Activated T-helper 9 cell treated with anti-CD3 and anti-CD28 coated beads, Interleukin-2, amount 50 U/mL, for 16 hours (primary cell): ENCODE measurements at regions not wholly inside any gene's neighbourhood (a gene's known extent, or its start where the extent isn't known, plus 50 kb on each side); places are given as distances from the start of the nearest gene placed in this dataset.
"Not testable (repeated sequence)": the region's sequence is repeated elsewhere in the genome, so short reads cannot be mapped to it uniquely, and the experiment has no call there.

ENCODE experiments used
- DNase-seq: peaks from one replicate; pipeline ENCODE4 v3.0.0-alpha.2; 2020; ENCODE audit warnings: low read depth

DNA sequence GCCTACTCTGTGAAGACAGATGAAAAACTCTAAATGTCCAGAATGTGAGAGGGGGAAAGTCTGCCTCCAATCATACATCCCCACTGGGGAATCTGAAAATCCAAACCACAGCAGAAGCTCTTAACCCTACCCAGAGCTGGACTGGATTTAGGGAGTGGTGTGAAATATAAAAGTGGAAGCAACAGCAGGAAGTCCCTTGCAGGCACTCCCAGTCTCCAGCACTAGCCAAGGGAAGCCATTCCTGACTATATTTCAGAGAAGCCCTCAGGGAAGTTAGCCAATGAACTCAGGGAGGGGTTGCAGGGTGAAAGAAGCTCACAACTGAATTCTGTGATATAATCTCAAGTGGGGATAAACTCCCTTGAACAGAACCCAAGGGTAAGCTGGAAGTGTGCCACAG is 51.5 kb downstream of the CRPPA start:
- DNase-seq = no peak

GRCh38 chr7:16369309-16369708 is 52.0 kb downstream of the CRPPA start:
- DNase-seq = not testable (repeated sequence)

DNA sequence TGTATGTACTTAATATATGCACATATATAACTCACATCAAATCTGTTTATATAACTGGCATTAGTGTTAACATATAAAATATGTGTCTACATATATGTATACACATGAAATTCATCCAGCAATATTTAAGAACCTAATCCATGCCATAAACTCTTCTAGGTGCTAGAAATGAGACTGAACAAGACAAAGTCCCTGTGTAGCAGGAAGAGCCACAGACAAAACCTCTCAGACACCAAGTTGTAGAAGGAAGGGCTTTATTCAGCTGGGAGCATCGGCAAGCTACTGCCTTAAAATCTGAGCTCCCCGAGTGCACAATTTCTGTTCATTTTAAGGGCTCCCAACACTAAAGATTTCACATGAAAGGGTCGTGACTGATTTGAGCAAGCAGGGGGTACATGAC is 52.5 kb downstream of the CRPPA start:
- DNase-seq = no peak

DNA sequence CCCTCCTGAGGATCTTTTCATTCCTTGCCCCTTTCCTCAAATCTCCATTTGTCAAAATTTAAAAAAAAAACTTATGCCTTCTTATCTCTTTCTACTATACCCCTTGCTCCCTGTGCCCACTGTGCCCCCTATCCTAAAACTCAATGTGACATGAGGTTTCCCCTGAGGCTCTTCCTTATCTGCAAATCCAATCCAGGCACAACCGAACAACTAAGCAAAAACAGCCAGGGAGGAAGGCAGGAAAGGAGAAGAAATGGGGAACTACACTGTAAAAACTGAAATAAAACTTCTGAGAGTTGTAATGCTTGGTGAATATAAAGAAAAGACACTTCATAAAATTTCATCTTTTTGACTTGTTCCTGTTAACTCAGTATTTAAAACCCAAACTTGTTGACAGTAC is 54.2 kb downstream of the CRPPA start:
- no peak for DNase-seq

DNA sequence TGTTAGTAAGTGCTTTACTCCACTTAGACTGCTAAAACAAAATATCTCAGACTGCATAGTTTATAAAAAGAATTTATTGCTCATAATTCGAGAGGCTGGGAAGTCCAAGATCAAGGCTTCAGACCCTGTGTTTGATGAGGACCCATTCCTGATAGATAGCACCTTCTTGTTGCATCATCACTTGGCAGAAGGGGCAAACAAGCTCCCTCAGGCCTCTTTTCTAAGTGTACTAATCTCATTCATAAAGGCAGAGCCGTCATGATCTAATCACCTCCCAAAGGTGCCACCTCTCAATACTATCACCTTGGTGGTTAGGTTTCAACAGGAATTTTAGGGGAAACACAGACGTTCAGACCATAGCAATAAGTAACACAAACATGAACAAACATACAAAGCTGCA is 55.4 kb downstream of the CRPPA start:
- no peak for DNase-seq

GRCh38 chr7:16365177-16365576 is 56.2 kb downstream of the CRPPA start:
- no peak for DNase-seq

DNA sequence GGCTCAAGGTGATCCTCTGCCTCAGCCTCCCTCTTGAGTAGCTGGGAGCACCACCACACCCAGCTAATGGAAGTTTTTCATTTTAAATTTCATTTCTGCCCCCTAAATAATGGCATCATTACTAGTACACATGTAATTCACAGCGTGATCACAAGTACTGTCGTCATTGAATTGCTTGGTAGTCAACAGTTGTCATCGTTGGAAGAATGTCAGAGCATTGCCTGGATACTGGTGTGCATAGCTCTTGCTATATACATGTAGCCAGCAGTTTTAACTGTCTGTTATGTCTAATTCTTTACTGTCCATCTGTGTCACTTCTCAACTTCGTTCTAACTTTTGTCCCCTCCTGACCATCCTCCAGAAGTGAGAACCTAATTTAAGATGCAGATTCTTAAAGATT is 62.1 kb downstream of the CRPPA start:
- no peak for DNase-seq

DNA sequence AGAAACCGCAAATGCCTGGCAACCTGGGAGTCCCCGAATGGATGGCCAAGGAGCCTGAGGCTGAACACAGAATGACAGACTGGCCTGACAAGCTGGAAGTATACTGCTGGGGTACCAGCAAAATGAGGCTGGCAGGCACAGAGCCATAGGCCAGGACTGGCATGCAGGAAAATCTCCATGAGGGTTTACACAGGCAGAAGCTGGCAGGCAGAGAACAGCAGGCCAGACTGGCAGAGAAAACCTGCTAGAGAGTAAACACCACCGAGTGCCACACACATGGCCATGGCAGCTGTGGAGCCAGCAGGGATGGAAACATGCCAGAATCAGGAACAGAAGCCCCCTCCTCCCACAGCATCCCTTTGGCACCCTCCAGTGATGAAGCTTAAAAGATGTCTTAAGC is 63.4 kb downstream of the CRPPA start:
- DNase-seq = no peak

DNA sequence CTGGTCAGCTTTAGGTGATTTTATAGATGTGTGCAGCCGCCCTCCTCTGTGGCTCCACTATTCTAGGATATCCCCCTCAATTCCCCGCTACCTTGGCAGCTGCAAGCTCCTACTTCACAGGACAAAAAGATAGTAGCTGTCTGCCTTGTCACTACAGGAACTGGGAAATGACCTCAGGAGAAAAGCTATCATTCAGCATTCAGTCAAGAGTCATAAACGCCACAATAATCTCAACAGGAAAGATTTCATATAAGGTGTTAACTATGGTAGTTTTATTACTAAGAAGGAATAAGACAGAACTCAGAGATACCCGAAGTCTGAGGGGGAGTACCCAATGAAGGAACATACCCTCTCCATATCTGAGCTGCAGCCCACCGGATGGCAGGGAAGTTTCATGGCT is 63.9 kb downstream of the CRPPA start:
- no peak for DNase-seq

GRCh38 chr7:16356301-16356958 is 64.9 kb downstream of the CRPPA start:
- DNase-seq = no peak

DNA sequence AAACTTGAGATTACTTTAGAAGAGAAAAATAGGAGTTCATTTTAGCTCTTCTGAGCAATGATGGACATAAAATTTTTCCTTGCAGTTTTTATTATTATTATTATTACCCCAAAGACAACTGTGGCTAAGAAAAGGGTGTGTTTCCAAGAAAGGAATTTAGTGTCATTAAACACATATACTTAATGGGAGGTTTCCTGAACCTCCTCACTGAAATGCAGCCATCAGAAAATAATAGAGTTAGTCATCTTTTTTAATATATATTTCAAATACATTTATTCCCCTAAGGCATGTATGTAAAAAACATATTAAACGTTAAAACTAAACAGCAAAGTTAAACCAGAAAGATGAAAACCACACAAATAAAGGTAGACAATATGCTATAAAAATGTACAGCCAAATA is 66.8 kb downstream of the CRPPA start:
- DNase-seq = no peak

DNA sequence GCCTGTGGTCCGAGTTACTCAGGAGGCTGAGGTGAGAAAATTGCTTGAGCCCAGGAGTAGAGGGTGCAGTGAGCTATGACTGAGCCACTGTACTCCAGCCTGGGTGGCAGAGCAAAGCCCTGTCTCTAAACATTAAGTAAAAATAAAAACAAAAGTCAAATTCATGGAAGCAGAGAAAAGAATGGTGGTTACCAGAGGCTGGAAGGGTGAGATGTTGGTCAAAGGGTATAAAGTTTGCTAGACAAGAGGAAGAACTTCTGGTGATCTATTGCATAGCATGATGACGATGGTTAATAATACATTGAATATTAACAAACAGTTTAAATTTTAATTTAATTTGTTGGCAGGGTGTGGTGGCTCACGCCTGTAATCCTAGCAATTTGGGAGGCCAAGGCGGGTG is 68.1 kb downstream of the CRPPA start:
- DNase-seq = no peak

GRCh38 chr7:16350634-16351033 is 70.7 kb downstream of the CRPPA start:
- no peak for DNase-seq

- no peak for DNase-seq
Measured at GRCh38 chr7:16348251-16348650, 73.1 kb downstream of the CRPPA start.

DNA sequence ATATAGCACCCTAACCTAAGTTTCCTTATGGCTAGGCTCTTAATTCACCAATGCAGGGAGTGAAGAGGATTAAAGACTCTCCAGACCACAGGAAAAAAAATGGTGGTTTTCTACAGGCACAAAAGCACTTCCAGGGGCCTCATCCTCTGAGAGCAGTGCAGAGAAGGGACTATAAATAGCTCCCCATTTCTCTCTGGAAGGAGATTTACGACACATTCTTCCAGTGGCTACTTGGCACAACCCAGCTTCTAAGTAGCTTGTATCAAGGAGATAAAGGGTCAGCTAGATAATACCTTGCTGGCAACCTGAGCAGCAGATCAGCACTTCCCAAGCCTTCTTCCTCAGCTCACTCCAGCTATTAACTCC is 73.5 kb downstream of the CRPPA start:
- no peak for DNase-seq

DNA sequence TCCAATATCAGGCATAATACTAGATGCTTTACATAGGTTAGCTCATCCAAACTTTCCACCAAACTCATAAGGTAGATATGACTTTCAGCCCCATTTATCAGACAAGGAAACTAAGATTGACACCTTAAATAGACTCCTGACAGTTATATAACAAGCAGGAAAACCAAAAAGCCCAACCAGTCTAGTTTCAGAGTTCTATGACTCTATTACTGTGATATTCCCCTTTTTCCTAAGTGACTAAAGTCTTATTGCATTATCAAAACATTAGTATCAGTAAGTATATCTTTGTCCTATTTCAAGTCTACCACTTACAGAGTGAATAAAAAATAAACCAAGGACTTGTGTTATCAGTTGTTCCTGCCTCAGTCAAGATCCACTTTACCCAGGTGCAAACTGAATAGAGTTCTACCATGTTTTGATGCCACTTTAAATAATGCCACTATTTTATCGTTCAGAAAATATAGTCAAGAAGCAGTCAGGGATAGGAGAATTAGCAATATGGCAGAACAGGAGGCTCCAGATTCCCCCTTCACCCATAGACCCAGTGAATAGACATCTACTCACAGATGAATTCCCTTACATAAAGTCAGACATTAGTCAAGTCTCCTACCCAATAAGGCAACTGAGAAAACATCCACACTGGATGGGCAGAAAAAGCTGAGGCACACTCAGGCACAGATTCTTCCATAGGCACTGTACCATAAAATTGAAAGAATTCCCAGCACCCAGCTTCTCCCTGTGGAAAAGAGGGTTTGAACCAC is 74.1 kb downstream of the CRPPA start:
- no peak for DNase-seq

GRCh38 chr7:16345979-16346958 is 75.1 kb downstream of the CRPPA start:
- DNase-seq = no peak

DNA sequence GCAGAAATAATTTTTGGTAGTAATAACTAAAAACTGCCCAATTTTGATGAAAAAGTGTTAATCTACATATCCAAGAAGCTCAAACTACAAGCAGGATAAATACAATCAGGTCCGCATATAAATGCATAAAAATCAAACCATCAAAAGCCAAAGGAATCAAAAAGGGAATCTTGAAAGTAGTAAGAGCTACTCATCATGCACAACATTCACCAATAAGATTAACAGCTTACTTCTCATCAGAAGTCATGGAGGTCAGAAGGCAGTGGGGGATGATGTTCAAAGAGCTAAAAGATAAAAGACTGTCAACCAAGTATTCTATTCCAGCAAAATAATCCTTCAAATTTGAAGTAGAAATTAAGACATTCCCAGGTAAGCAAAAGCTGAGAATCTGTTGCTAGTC is 76.4 kb downstream of the CRPPA start:
- no peak for DNase-seq

GRCh38 chr7:16343612-16344011 is 77.7 kb downstream of the CRPPA start:
- no peak for DNase-seq

GRCh38 chr7:16338065-16338464 is 83.3 kb downstream of the CRPPA start:
- DNase-seq = no peak

GRCh38 chr7:16326106-16326505 is 95.2 kb downstream of the CRPPA start:
- DNase-seq = no peak

- DNase-seq = no peak
Measured at GRCh38 chr7:16323313-16323712, 98.0 kb downstream of the CRPPA start.
